Heart right ventricle (tissue), 16 donors: ENCODE measurements at regions not wholly inside any gene's neighbourhood (a gene's known extent, or its start where the extent isn't known, plus 50 kb on each side); places are given as distances from the start of the nearest gene placed in this dataset.

Experiments
- ATAC-seq, 8 donors: fragments of 200-7000 bp; cut with Tn5 transposase; one replicate each; pipeline ENCODE4 v1.9.1; 2020; ENCODE audit warnings: mild to moderate bottlenecking in 8 of 8, moderate library complexity in 8 of 8, moderate number of reproducible peaks in 1 of 8
- DNase-seq, 2 donors: peaks; one replicate each; pipeline ENCODE4 v3.0.0-alpha.2; 2020
- H3K27ac ChIP-seq, 10 donors: fragments of 200-600 bp; sonication (generic) in 2 of 10; one replicate each; pipeline versions ENCODE4 v1.5.0 to v1.8.0; 2020 to 2022; ENCODE audit warnings: mild to moderate bottlenecking in 3 of 10
- H3K27me3 ChIP-seq, 7 donors: fragments of 200-600 bp; one replicate each; pipeline ENCODE4 v1.8.0; 2021 to 2022; ENCODE audit warnings: mild to moderate bottlenecking in 2 of 7
- H3K36me3 ChIP-seq, 9 donors: fragments of 200-600 bp; sonication (generic) in 1 of 9; one replicate each; pipeline versions ENCODE4 v1.5.0 to v1.8.0; 2020 to 2022; ENCODE audit warnings: mild to moderate bottlenecking in 2 of 9
- H3K4me1 ChIP-seq, 9 donors: fragments of 200-600 bp; sonication (generic) in 1 of 9; one replicate each; pipeline versions ENCODE4 v1.5.0 to v1.8.0; 2020 to 2022; ENCODE audit warnings: mild to moderate bottlenecking in 4 of 9
- H3K4me3 ChIP-seq, 10 donors: fragments of 200-600 bp; sonication (generic) in 2 of 10; one replicate each; pipeline versions ENCODE4 v1.5.0 to v1.8.0; 2020 to 2022; ENCODE audit warnings: mild to moderate bottlenecking in 7 of 10, moderate library complexity in 2 of 10
- H3K9me3 ChIP-seq, 11 donors: fragments of 200-600 bp in 10 of 11; sonication (generic) in 2 of 11; one replicate each; pipeline versions ENCODE4 v1.5.0 to v1.8.0; 2013 to 2022; ENCODE audit warnings: mild to moderate bottlenecking in 2 of 11, control low read depth in 1 of 11, moderate library complexity in 1 of 11
- WGBS, 2 donors: extraction: QIAGEN DNeasy Blood & Tissue Kit; methylation state at CpG; one replicate each; pipeline ENCODE4 v1.1.7; 2013; ENCODE audit warnings: inconsistent platforms in 1 of 2; 5-methylcytosine and 5-hydroxymethylcytosine counted together
- intact Hi-C, 10 donors: fragments of 100-400 bp; cut with DNase I; formaldehyde crosslinking; loops; one replicate each; pipeline versions ENCODE4 v1.11.1 to v1.14.2; 2022
- TF ChIP-seq, protein P1 (sequence below), 9 donors: fragments of 200-600 bp; sonication (generic) in 2 of 9; IDR thresholded peaks; one replicate each; pipeline versions ENCODE4 v1.5.0 to v1.8.0; 2021 to 2022; ENCODE audit warnings: antibody characterized with exemption in 9 of 9, mild to moderate bottlenecking in 5 of 9, moderate library complexity in 1 of 9
- donor health status: Arrhythmogenic right ventricular cardiomyopathy.
- donor health status: ischemic (EF 13 %, LVEDD 7.1; RV severe dilation, severe dysfunction).
- donor health status: healthy with polysubstance abuse.
- donor health status: DM: no; HTN: yes; CAD: no.
- donor health status: DM: no; HTN: no; CAD: no.
- donor health status: ischemic (EF 25% LVEDD 6.9; RV normal size, moderate dysfunction).
- donor health status: ischemic (EF 25% LVEDD 5.7; RV mildly dilated, moderate dysfunction).
- donor health status: healthy.
- donor health status: DM: yes; HTN: yes; CAD: no.
- donor health status: Ischemic cardiomyopathy.
- donor health status: ischemic (EF 35%, LVEDD 5.7; RV mildly dilated, moderate dysfunction).
- donor health status: nonischemic (EF 11% LVEDD 7.7; RV severe dilation, severe dysfunction).
- donor health status: DM: yes; HTN: yes; CAD: no.
- donor health status: PGD.
- donor health status: ischemic (EF 29% LVEDD 5.4; RV normal size, mild dysfunction).
- donor health status: nonischemic (EF 23%, LVEDD 6.1; RV moderate dilation, normal function).

DNA sequence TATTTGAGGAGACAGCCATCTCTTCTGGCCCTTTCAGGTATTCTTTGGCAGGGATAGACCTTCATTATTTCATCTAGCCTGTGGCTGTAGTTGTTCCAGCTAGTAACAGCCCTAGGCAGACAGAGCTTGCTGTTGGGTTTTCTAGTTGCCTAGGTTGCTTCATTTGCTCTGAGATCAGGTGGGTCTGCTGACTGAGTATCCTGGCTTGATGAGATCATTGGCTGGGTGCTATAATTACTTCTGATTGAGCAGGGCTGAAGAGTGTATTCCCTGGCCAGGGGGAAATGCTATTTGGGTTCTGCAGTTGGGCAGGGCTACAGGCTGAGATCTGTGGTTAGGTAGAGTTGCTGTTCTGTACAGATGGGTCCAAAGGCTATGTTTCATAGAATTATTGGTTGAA, 456.1 kb downstream of the PSAT1 start:
- peaks cover 0 to 26% (median 0%) of the 10 kb centered on the region in 11 donors for H3K9me3 ChIP-seq
- no peak overlapping the region for H3K27ac ChIP-seq
- H3K4me1 ChIP-seq = no peaks in the 10 kb centered on the region
- DNase-seq (no peak), ATAC-seq (no peak)
- no peak overlapping the region for H3K4me3 ChIP-seq
- H3K27me3 ChIP-seq = no peaks in the 10 kb centered on the region
- no peaks in the 10 kb centered on the region for H3K36me3 ChIP-seq
- TF ChIP-seq, protein P1, sequence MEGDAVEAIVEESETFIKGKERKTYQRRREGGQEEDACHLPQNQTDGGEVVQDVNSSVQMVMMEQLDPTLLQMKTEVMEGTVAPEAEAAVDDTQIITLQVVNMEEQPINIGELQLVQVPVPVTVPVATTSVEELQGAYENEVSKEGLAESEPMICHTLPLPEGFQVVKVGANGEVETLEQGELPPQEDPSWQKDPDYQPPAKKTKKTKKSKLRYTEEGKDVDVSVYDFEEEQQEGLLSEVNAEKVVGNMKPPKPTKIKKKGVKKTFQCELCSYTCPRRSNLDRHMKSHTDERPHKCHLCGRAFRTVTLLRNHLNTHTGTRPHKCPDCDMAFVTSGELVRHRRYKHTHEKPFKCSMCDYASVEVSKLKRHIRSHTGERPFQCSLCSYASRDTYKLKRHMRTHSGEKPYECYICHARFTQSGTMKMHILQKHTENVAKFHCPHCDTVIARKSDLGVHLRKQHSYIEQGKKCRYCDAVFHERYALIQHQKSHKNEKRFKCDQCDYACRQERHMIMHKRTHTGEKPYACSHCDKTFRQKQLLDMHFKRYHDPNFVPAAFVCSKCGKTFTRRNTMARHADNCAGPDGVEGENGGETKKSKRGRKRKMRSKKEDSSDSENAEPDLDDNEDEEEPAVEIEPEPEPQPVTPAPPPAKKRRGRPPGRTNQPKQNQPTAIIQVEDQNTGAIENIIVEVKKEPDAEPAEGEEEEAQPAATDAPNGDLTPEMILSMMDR (IDR thresholded peaks at IDR 0.05) = no peak
- intact Hi-C loops = no loop called here

DNA sequence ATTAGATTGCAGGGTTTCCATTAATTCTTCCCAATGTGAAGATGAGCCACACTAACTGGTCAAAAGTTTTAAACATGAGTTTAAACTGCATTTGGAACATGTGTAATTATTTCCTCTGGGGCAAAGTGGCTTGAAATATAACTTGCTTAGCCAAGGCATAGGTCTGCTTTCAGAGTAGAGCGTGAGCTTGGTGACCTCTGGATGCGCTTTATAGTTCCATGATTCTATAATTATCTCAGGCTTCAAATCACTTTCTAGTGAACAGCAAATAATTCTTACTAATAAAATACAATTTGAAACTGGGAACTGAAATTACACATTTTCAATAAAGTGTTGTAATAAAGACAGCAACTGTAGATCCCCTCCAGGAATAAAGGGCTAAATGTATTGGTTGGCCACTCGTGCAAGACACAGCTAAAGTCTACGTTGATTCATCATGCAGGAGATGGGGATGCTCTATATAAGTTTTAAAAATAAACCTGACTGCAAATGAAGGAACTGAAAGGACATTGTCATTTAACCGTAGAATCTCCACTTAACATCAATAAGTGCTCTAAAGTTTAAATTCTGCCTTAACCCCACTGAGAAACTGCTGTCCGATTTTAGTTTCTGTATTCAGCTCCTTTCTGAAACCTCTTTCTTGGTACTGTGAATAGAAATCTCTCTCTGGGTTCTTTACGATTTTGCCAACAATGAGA, 460.0 kb downstream of the PSAT1 start:
- intact Hi-C loops = no loop called here
- no peak for DNase-seq
- 79% methylated on average over 7 of the region's 7 CpGs for WGBS, 2 donors
- TF ChIP-seq, protein P1 (IDR thresholded peaks at IDR 0.05) = no peak
- Histone ChIP-seq H3K9me3 (peaks cover 0 to 6% (median 0%) of the 10 kb centered on the region in 11 donors), H3K4me1 (no peaks in the 10 kb centered on the region), H3K27ac (no peak overlapping the region), H3K27me3 (no peaks in the 10 kb centered on the region), H3K4me3 (no peak overlapping the region), H3K36me3 (no peaks in the 10 kb centered on the region)
- ATAC-seq = no peak

DNA sequence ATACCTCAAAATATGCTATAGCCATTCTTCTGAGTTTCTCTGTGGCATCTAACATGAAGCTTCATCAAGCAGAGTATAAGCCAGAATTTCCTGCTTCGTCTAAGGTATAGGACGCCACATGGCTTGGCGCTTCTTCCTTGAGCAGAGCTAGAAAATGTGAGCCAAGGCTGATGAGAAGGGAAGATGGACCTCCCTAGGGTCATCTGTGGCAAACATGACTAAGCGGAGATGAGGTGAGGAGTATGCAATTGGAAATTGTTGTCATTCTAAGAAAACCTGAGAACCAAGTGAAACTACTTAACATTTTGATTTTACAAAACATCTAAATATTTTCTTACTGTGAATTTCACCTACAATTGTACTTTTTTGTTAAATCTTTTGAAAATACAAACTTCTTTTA, 466.5 kb downstream of the PSAT1 start:
- Histone ChIP-seq H3K4me1 (no peaks in the 10 kb centered on the region), H3K27me3 (no peaks in the 10 kb centered on the region), H3K27ac (no peak overlapping the region), H3K9me3 (no peaks in the 10 kb centered on the region), H3K4me3 (no peak overlapping the region), H3K36me3 (no peaks in the 10 kb centered on the region)
- intact Hi-C loops = loop anchor here in 2 of 10 donors (5.0 to 10.0 kb wide), 2 partner anchors 59 to 1096 kb away; no protein-coding TSS in a partner anchor
- TF ChIP-seq, protein P1 (IDR thresholded peaks at IDR 0.05) = no peak
- no peak for DNase-seq
- WGBS, 2 donors = 90 to 97% methylated on average over 4 of the region's 4 CpGs
- ATAC-seq = no peak

DNA sequence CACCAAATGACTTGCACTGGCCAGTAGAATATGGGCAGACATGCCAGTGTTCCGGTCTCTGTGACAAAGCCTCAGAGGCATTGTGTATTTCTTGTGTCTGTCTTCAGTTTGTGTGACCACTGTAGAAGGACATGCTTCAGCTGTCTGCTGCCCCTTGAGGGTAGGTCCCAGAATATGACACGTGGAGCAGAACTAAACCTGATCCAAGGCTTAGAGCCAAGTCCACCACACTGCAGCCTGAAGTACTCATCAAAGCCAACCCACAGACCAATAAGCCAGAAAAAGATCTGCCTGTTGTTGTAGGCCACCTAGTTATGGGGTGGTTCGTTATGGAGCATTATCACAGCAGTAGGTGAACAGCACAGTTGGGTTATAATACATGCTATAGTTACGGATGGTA, 468.9 kb downstream of the PSAT1 start:
- Histone ChIP-seq H3K36me3 (no peaks in the 10 kb centered on the region), H3K4me1 (no peaks in the 10 kb centered on the region), H3K4me3 (no peak overlapping the region), H3K27ac (no peak overlapping the region), H3K27me3 (no peaks in the 10 kb centered on the region), H3K9me3 (no peaks in the 10 kb centered on the region)
- TF ChIP-seq, protein P1 (IDR thresholded peaks at IDR 0.05) = no peak
- 84 to 85% methylated on average over 4 of the region's 4 CpGs for WGBS, 2 donors
- no peak for ATAC-seq
- no peak for DNase-seq
- intact Hi-C loops = loop anchor here in 1 of 10 donors (10.0 kb wide), 1 partner anchor 61 kb away; no protein-coding TSS in a partner anchor
